Testis (tissue), 2 donors: ENCODE measurements at regions not wholly inside any gene's neighbourhood (a gene's known extent, or its start where the extent isn't known, plus 50 kb on each side); places are given as distances from the start of the nearest gene placed in this dataset.

Experiments
- DNase-seq: peaks from one replicate; pipeline ENCODE4 v3.0.0-alpha.2; 2019
- H3K27ac ChIP-seq, 2 donors: fragments of 200-600 bp; sonication (generic); one replicate each; pipeline ENCODE4 v1.5.1; 2019
- H3K27me3 ChIP-seq: fragments of 200-600 bp; sonication (generic); one replicate; pipeline ENCODE4 v1.5.1; 2019
- H3K36me3 ChIP-seq: fragments of 200-600 bp; sonication (generic); one replicate; pipeline ENCODE4 v1.5.1; 2017; ENCODE audit warnings: low read depth; ENCODE audit errors: missing control alignments
- H3K4me1 ChIP-seq: fragments of 200-600 bp; sonication (generic); one replicate; pipeline ENCODE4 v1.5.1; 2019
- H3K4me3 ChIP-seq, 2 donors: fragments of 200-600 bp; sonication (generic); one replicate each; pipeline ENCODE4 v1.5.1; 2017 to 2019
- H3K9me3 ChIP-seq: fragments of 200-600 bp; sonication (generic); one replicate; pipeline ENCODE4 v1.5.1; 2017
- CTCF ChIP-seq, 3 experiments: fragments of 450-650 bp in 2 of 3; fragments of 200-600 bp in 1 of 3; sonication (generic) in 1 of 3; IDR thresholded peaks; one replicate each; pipeline ENCODE4 v1.5.1; 2016 to 2019; ENCODE audit warnings: antibody characterized with exemption in 3 of 3, mild to moderate bottlenecking in 2 of 3, moderate library complexity in 1 of 3
- POLR2A ChIP-seq: fragments of 450-650 bp; IDR thresholded peaks from one replicate; pipeline ENCODE4 v1.6.1; 2017; ENCODE audit warnings: antibody characterized with exemption, mild to moderate bottlenecking, moderate library complexity
- WGBS, 2 donors: methylation state at CpG; one replicate each; pipeline ENCODE4 v1.1.5; 2018; 5-methylcytosine and 5-hydroxymethylcytosine counted together
- intact Hi-C: fragments of 100-400 bp; cut with DNase I; formaldehyde crosslinking; loops from one replicate; pipeline ENCODE4 v1.15.1; 2023; ENCODE audit warnings: low total_unique reads

GRCh38 chr14:37858733-37859132 is 263.3 kb downstream of the TTC6 start:
- DNase-seq, result no peak
- WGBS, 2 donors, result 85 to 92% methylated on average over 1 of the region's 1 CpG

GRCh38 chr14:37859177-37859576 is 263.7 kb downstream of the TTC6 start:
- Histone ChIP-seq H3K9me3 (no peaks in the 10 kb centered on the region), H3K4me3 (no peak overlapping the region), H3K4me1 (no peaks in the 10 kb centered on the region), H3K36me3 (no peaks in the 10 kb centered on the region), H3K27ac (no peak overlapping the region), H3K27me3 (no peaks in the 10 kb centered on the region)
- TF ChIP-seq POLR2A, result no peak
- no peak for TF ChIP-seq CTCF (IDR thresholded peaks at IDR 0.05)
- intact Hi-C loops, result no loop called here
- WGBS, 2 donors, result 73 to 80% methylated on average over 3 of the region's 3 CpGs
- DNase-seq, result no peak

More at GRCh38 chr14:37858733-37859132, 263.3 kb downstream of the TTC6 start:
- intact Hi-C loops, result no loop called here
- no peak overlapping the region for H3K4me3 ChIP-seq
- H3K9me3 ChIP-seq, result no peaks in the 10 kb centered on the region
- no peaks in the 10 kb centered on the region for H3K36me3 ChIP-seq
- H3K4me1 ChIP-seq, result no peaks in the 10 kb centered on the region
- no peak overlapping the region for H3K27ac ChIP-seq
- H3K27me3 ChIP-seq, result no peaks in the 10 kb centered on the region
- TF ChIP-seq POLR2A, result no peak
- no peak for TF ChIP-seq CTCF (IDR thresholded peaks at IDR 0.05)

GRCh38 chr14:37862263-37862662 is 266.8 kb downstream of the TTC6 start:
- WGBS, 2 donors, result 75 to 85% methylated on average over 3 of the region's 3 CpGs
- Histone ChIP-seq H3K36me3 (no peaks in the 10 kb centered on the region), H3K27me3 (no peaks in the 10 kb centered on the region), H3K27ac (no peak overlapping the region), H3K9me3 (no peaks in the 10 kb centered on the region), H3K4me3 (no peak overlapping the region), H3K4me1 (no peaks in the 10 kb centered on the region)
- DNase-seq, result no peak
- intact Hi-C loops, result no loop called here
- TF ChIP-seq CTCF (IDR thresholded peaks at IDR 0.05) (no peak), POLR2A (no peak)

GRCh38 chr14:37864128-37864527 is 268.7 kb downstream of the TTC6 start:
- H3K36me3 ChIP-seq, result no peaks in the 10 kb centered on the region
- no peaks in the 10 kb centered on the region for H3K4me1 ChIP-seq
- DNase-seq, result no peak
- 84 to 91% methylated on average over 6 of the region's 6 CpGs for WGBS, 2 donors
- TF ChIP-seq CTCF (IDR thresholded peaks at IDR 0.05) (no peak), POLR2A (no peak)
- intact Hi-C loops, result no loop called here
- no peak overlapping the region for H3K27ac ChIP-seq
- no peak overlapping the region for H3K4me3 ChIP-seq
- no peaks in the 10 kb centered on the region for H3K27me3 ChIP-seq
- H3K9me3 ChIP-seq, result no peaks in the 10 kb centered on the region

GRCh38 chr14:37864861-37865718 is 269.7 kb downstream of the TTC6 start:
- TF ChIP-seq CTCF (IDR thresholded peaks at IDR 0.05) (no peak), POLR2A (no peak)
- 65 to 68% methylated on average over 11 of the region's 11 CpGs for WGBS, 2 donors
- H3K4me3 ChIP-seq, result no peak overlapping the region
- DNase-seq, result no peak
- intact Hi-C loops, result no loop called here
- H3K4me1 ChIP-seq, result no peaks in the 10 kb centered on the region
- no peaks in the 10 kb centered on the region for H3K9me3 ChIP-seq
- no peaks in the 10 kb centered on the region for H3K27me3 ChIP-seq
- H3K27ac ChIP-seq, result no peak overlapping the region
- H3K36me3 ChIP-seq, result no peaks in the 10 kb centered on the region
